Endothelial cell of umbilical vein (primary cell): ENCODE measurements at regions not wholly inside any gene's neighbourhood (a gene's known extent, or its start where the extent isn't known, plus 50 kb on each side); places are given as distances from the start of the nearest gene placed in this dataset.

Source experiments
- BruUV-seq: library from RNA; stranded (reverse); fragments of 400-500 nt; replicated peaks from 2 replicates; lab custom pipeline; 2021; lab: Mats Ljungman, UMichigan
- CTCF ChIA-PET: fragments of 300-600, 350-600 bp; sonication (Branson Sonifier 250); formaldehyde crosslinking; loops from one replicate; lab custom pipeline; 2021; ENCODE audit warnings: antibody characterized with exemption, inconsistent platforms; lab: Charles Lee
- POLR2A ChIA-PET: fragments of 300-600, 350-600 bp; sonication (Branson Sonifier 250); formaldehyde crosslinking; loops from one replicate; lab custom pipeline; 2021; ENCODE audit warnings: antibody characterized with exemption, inconsistent platforms; lab: Charles Lee
- DNase-seq: peaks from one replicate; pipeline ENCODE4 v3.0.0-alpha.2; 2011; ENCODE audit warnings: low read depth, low spot score
- FAIRE-seq: peaks from 2 replicates; lab custom pipeline; 2011; peaks lifted over from hg19 to GRCh38; lab: Jason Lieb, UNC
- H2AFZ ChIP-seq: 2 replicates; pipeline ENCODE4 v1.6.0; 2012; ENCODE audit warnings: low read depth, low read length, control low read depth, inconsistent platforms
- H3K27ac ChIP-seq: 2 replicates; pipeline ENCODE4 v1.5.1; 2011; ENCODE audit warnings: low read depth, mild to moderate bottlenecking, control low read depth, low read length, moderate library complexity; ENCODE audit not compliant: insufficient read depth
- H3K27me3 ChIP-seq, 2 experiments: 2 replicates each; pipeline versions ENCODE4 v1.6.0 to v1.6.1; 2011; ENCODE audit warnings: low read length in 2 of 2, mixed read lengths in 1 of 2; ENCODE audit not compliant: control insufficient read depth in 2 of 2, insufficient read depth in 2 of 2
- H3K36me3 ChIP-seq, 2 experiments: 2 replicates in 1 of 2; 3 replicates in 1 of 2; pipeline ENCODE4 v1.5.1; 2011; ENCODE audit warnings: low read length in 2 of 2, mild to moderate bottlenecking in 1 of 2, moderate library complexity in 1 of 2; ENCODE audit not compliant: control insufficient read depth in 2 of 2, insufficient read depth in 2 of 2; ENCODE audit errors: extremely low read depth in 1 of 2
- H3K4me1 ChIP-seq: 3 replicates; pipeline ENCODE4 v1.5.1; 2011; ENCODE audit warnings: mild to moderate bottlenecking, low read length; ENCODE audit not compliant: control insufficient read depth, insufficient read depth; ENCODE audit errors: extremely low read depth
- H3K4me2 ChIP-seq: 2 replicates; pipeline ENCODE4 v1.6.1; 2011; ENCODE audit warnings: low read length, control low read depth, mixed read lengths; ENCODE audit not compliant: insufficient read depth
- H3K4me3 ChIP-seq, 3 experiments: fragments of 200-600 bp in 1 of 3; sonication (generic), shearing (Covaris generic) in 1 of 3; replicated peaks in 1 of 3; 2 replicates each; pipeline ENCODE4 v1.5.1; 2011 to 2016; ENCODE audit warnings: control low read depth in 3 of 3, low read length in 3 of 3, mild to moderate bottlenecking in 2 of 3, inconsistent platforms in 1 of 3, low read depth in 1 of 3, moderate library complexity in 1 of 3; ENCODE audit not compliant: insufficient read depth in 1 of 3
- H3K79me2 ChIP-seq: 2 replicates; pipeline ENCODE4 v1.6.0; 2012; ENCODE audit warnings: low read length, inconsistent platforms; ENCODE audit not compliant: control insufficient read depth, insufficient read depth
- H3K9ac ChIP-seq: replicated peaks from 2 replicates; pipeline ENCODE3; 2011; ENCODE audit warnings: low read length, control low read depth; ENCODE audit not compliant: insufficient read depth; ENCODE audit errors: extremely low read depth
- H3K9me1 ChIP-seq: replicated peaks from 3 replicates; pipeline ENCODE4 v1.6.0; 2011; ENCODE audit warnings: mild to moderate bottlenecking, low read length; ENCODE audit not compliant: control insufficient read depth, insufficient read depth; ENCODE audit errors: extremely low read depth
- H3K9me3 ChIP-seq: replicated peaks from 2 replicates; pipeline ENCODE4 v1.5.1; 2012; ENCODE audit warnings: low read length, inconsistent platforms; ENCODE audit not compliant: control insufficient read depth, insufficient read depth
- H4K20me1 ChIP-seq: replicated peaks from 2 replicates; pipeline ENCODE3; 2011; ENCODE audit warnings: mild to moderate bottlenecking, low read length; ENCODE audit not compliant: control insufficient read depth, insufficient read depth; ENCODE audit errors: extremely low read depth
- CTCF ChIP-seq, 2 donors: IDR thresholded peaks; 1 replicate in 1 of 2; 2 replicates in 1 of 2; pipeline ENCODE4 v1.5.1; 2011; ENCODE audit warnings: low read length in 2 of 2, mild to moderate bottlenecking in 2 of 2, moderate library complexity in 2 of 2, control low read depth in 1 of 2, inconsistent platforms in 1 of 2, low read depth in 1 of 2; ENCODE audit not compliant: insufficient read depth in 1 of 2; ENCODE audit errors: extremely low read depth in 1 of 2
- EZH2 ChIP-seq: IDR thresholded peaks from 2 replicates; pipeline ENCODE4 v1.6.1; 2012; ENCODE audit warnings: borderline replicate concordance, low read depth, mild to moderate bottlenecking, moderate library complexity, low read length, inconsistent platforms; ENCODE audit not compliant: severe bottlenecking
- FOS ChIP-seq: IDR thresholded peaks from 2 replicates; pipeline ENCODE4 v1.6.1; 2011; ENCODE audit warnings: mild to moderate bottlenecking, low read length, moderate library complexity, borderline replicate concordance; ENCODE audit not compliant: insufficient read depth
- GATA2 ChIP-seq: IDR thresholded peaks from 2 replicates; pipeline ENCODE4 v1.7.0; 2011; ENCODE audit warnings: low read depth, mild to moderate bottlenecking, moderate library complexity, mixed read lengths, low read length; ENCODE audit not compliant: insufficient read length, insufficient read depth
- JUN ChIP-seq: IDR thresholded peaks from 2 replicates; pipeline ENCODE4 v1.6.1; 2011; ENCODE audit warnings: borderline replicate concordance, low read depth; ENCODE audit not compliant: insufficient read length, insufficient read depth
- MAX ChIP-seq: IDR thresholded peaks from 2 replicates; pipeline ENCODE4 v1.6.1; 2011; ENCODE audit not compliant: insufficient read depth, insufficient read length
- MYC ChIP-seq: IDR thresholded peaks from one replicate; pipeline ENCODE4 v1.6.1; 2011; ENCODE audit warnings: mild to moderate bottlenecking, low read depth, low read length
- POLR2A ChIP-seq: IDR thresholded peaks from 2 replicates; pipeline ENCODE4 v1.6.1; 2012; ENCODE audit warnings: low read depth, mild to moderate bottlenecking, control low read depth, low read length
- POLR2AphosphoS5 ChIP-seq: IDR thresholded peaks from 2 replicates; pipeline ENCODE4 v1.6.1; 2012; ENCODE audit warnings: low read depth, mild to moderate bottlenecking, control low read depth, low read length, moderate library complexity; ENCODE audit not compliant: insufficient read depth
- dilution Hi-C: fragments of 300-500 bp; cut with MboI; formaldehyde crosslinking; loops from one replicate; pipeline ENCODE4 v1.15.0; 2019; ENCODE audit warnings: low sequenced_read_pairs; ENCODE audit not compliant: extremely low pct_ligation_motif_present
- intact Hi-C: fragments of 100-400 bp; cut with micrococcal nuclease; formaldehyde crosslinking; loops from one replicate; pipeline ENCODE4 v1.10.0; 2022

GRCh38 chr4:149029056-149029651 lies 586.9 kb upstream of the NR3C2 start:
- dilution Hi-C loops, result no loop called here
- TF ChIP-seq EZH2 (no peak), FOS (no peak), MAX (no peak), CTCF (IDR thresholded peaks at IDR 0.05; ENCODE audit: extremely low read depth in 1 of 2, insufficient read depth in 1 of 2, low read depth in 1 of 2, low read length in 2 of 2) (no peak), GATA2 (no peak), JUN (no peak), MYC (no peak), POLR2A (no peak), POLR2AphosphoS5 (no peak)
- Histone ChIP-seq H3K4me1 (no peaks in the 10 kb centered on the region), H3K79me2 (no peaks in the 10 kb centered on the region), H3K9ac (no peak overlapping the region), H4K20me1 (no peaks in the 10 kb centered on the region), H3K27me3 (no peaks in the 10 kb centered on the region), H3K9me1 (no peaks in the 10 kb centered on the region), H3K27ac (no peak overlapping the region), H2AFZ (peak overlapping the region; percentile 17), H3K4me2 (no peak overlapping the region), H3K36me3 (no peaks in the 10 kb centered on the region), H3K4me3 (no peak overlapping the region), H3K9me3 (no peaks in the 10 kb centered on the region)
- no TSS peak for BruUV-seq
- ChIA-PET POLR2A (no interaction called here), CTCF (interaction anchor here (3.6 kb wide), 1 partner anchor 581 kb away, joined by 41 read pairs; no protein-coding TSS in a partner anchor)
- intact Hi-C loops, result no loop called here
- DNase-seq (peak; percentile 70), FAIRE-seq (peak; percentile 46)
